ENCODE measurements at regions not wholly inside any gene's neighbourhood (a gene's known extent, or its start where the extent isn't known, plus 50 kb on each side); places are given as distances from the start of the nearest gene placed in this dataset.

DNA sequence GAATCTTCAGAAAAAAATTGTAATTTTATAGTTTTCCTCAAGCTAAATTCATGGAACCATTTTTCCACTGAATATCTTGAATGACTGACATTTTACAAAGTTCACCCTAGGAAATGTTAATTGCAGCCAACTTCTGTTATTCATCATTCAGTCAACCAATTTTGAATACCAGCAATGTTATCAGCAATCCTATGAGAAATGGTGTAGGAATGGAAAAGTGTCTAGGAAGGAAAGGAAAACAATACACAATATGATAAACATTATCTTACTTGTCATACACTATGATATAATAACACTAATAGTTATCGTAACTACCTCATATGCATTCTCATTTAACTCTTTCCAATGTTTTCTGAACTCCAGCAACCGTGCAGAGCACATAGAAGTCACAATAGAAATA is 790.5 kb upstream of the LRRC4C start:
- intact Hi-C loops (cut with DNase I; ENCODE audit: low total_unique reads) = no loop called here
- TF ChIP-seq EP300 (IDR thresholded peaks at IDR 0.05; ENCODE audit: low read depth) (no peak), POLR2AphosphoS5 (IDR thresholded peaks at IDR 0.05) (no peak), CTCF (IDR thresholded peaks at IDR 0.05) (no peak)
- 56 to 71% methylated on average over 2 of the region's 2 CpGs for WGBS, 2 donors (ENCODE audit: low coverage in 1 of 2)
- no peaks in the 10 kb centered on the region for H3K36me3 ChIP-seq
- DNase-seq = no peak
- no peaks in the 10 kb centered on the region for H3K9me3 ChIP-seq
- H3K4me1 ChIP-seq = no peaks in the 10 kb centered on the region
- H3K27me3 ChIP-seq = no peaks in the 10 kb centered on the region
- no peak overlapping the region for H3K27ac ChIP-seq
- in situ Hi-C loops (cut with MboI; ENCODE audit: low pct_ligation_motif_present in 1 of 4, low pct_unique_long_range_greater_than_20kb in 1 of 4, low sequenced_read_pairs in 3 of 4) = loop anchor here in 1 of 4 donors (25.0 kb wide), 1 partner anchor 112 kb away; no protein-coding TSS in a partner anchor
- no peak overlapping the region for H3K4me3 ChIP-seq

GRCh38 chr11:42251984-42252383 is 792.5 kb upstream of the LRRC4C start:
- Histone ChIP-seq H3K27ac (no peak overlapping the region), H3K36me3 (no peaks in the 10 kb centered on the region), H3K9me3 (no peaks in the 10 kb centered on the region), H3K4me3 (no peak overlapping the region), H3K27me3 (no peaks in the 10 kb centered on the region), H3K4me1 (no peaks in the 10 kb centered on the region)
- 62 to 75% methylated on average over 1 to 2 of the region's 2 CpGs for WGBS, 2 donors (ENCODE audit: low coverage in 1 of 2)
- no peak for TF ChIP-seq POLR2A (IDR thresholded peaks at IDR 0.05)
- no peak for TF ChIP-seq CTCF (IDR thresholded peaks at IDR 0.05)
- no peak for TF ChIP-seq EP300 (IDR thresholded peaks at IDR 0.05; ENCODE audit: low read depth)
- TF ChIP-seq POLR2AphosphoS5 (IDR thresholded peaks at IDR 0.05) = no peak
- in situ Hi-C loops (cut with MboI; ENCODE audit: low pct_ligation_motif_present in 1 of 4, low pct_unique_long_range_greater_than_20kb in 1 of 4, low sequenced_read_pairs in 3 of 4) (loop anchor here in 1 of 4 donors (25.0 kb wide), 1 partner anchor 110 kb away; no protein-coding TSS in a partner anchor), intact Hi-C loops (cut with DNase I; ENCODE audit: low total_unique reads) (no loop called here)
- no peak for DNase-seq

- 50 to 53% methylated on average over 3 of the region's 3 CpGs for WGBS, 2 donors (ENCODE audit: low coverage in 1 of 2)
- Histone ChIP-seq H3K36me3 (no peaks in the 10 kb centered on the region), H3K27me3 (no peaks in the 10 kb centered on the region), H3K9me3 (no peaks in the 10 kb centered on the region), H3K27ac (no peak overlapping the region), H3K4me1 (no peaks in the 10 kb centered on the region), H3K4me3 (no peak overlapping the region)
- TF ChIP-seq CTCF (IDR thresholded peaks at IDR 0.05) = no peak
- no peak for TF ChIP-seq EP300 (IDR thresholded peaks at IDR 0.05; ENCODE audit: low read depth)
- no peak for TF ChIP-seq POLR2AphosphoS5 (IDR thresholded peaks at IDR 0.05)
- no peak for TF ChIP-seq POLR2A (IDR thresholded peaks at IDR 0.05)
- DNase-seq = no peak
- in situ Hi-C loops (cut with MboI; ENCODE audit: low pct_ligation_motif_present in 1 of 4, low pct_unique_long_range_greater_than_20kb in 1 of 4, low sequenced_read_pairs in 3 of 4) = loop anchor here in 1 of 4 donors (25.0 kb wide), 1 partner anchor 109 kb away; no protein-coding TSS in a partner anchor
- intact Hi-C loops (cut with DNase I; ENCODE audit: low total_unique reads) = no loop called here
These were observed 793.7 kb upstream of the LRRC4C start for GRCh38 chr11:42253156-42253555.

GRCh38 chr11:42255906-42256305 is 796.5 kb upstream of the LRRC4C start:
- no peak for DNase-seq
- no peaks in the 10 kb centered on the region for H3K9me3 ChIP-seq
- no peak overlapping the region for H3K4me3 ChIP-seq
- WGBS, 2 donors (ENCODE audit: low coverage in 1 of 2) = 75 to 80% methylated on average over 1 of the region's 1 CpG
- in situ Hi-C loops (cut with MboI; ENCODE audit: low pct_ligation_motif_present in 1 of 4, low pct_unique_long_range_greater_than_20kb in 1 of 4, low sequenced_read_pairs in 3 of 4) (loop anchor here in 1 of 4 donors (25.0 kb wide), 1 partner anchor 106 kb away; no protein-coding TSS in a partner anchor), intact Hi-C loops (cut with DNase I; ENCODE audit: low total_unique reads) (no loop called here)
- H3K27me3 ChIP-seq = no peaks in the 10 kb centered on the region
- TF ChIP-seq POLR2A (IDR thresholded peaks at IDR 0.05) (no peak), CTCF (IDR thresholded peaks at IDR 0.05) (no peak), POLR2AphosphoS5 (IDR thresholded peaks at IDR 0.05) (no peak), EP300 (IDR thresholded peaks at IDR 0.05; ENCODE audit: low read depth) (no peak)
- no peaks in the 10 kb centered on the region for H3K36me3 ChIP-seq
- H3K4me1 ChIP-seq = no peaks in the 10 kb centered on the region
- no peak overlapping the region for H3K27ac ChIP-seq

Measured in transverse colon (tissue), 4 donors.